ENCODE measurements at regions not wholly inside any gene's neighbourhood (a gene's known extent, or its start where the extent isn't known, plus 50 kb on each side); places are given as distances from the start of the nearest gene placed in this dataset.
"Not testable (repeated sequence)": the region's sequence is repeated elsewhere in the genome, so short reads cannot be mapped to it uniquely, and the experiment has no call there.

DNA sequence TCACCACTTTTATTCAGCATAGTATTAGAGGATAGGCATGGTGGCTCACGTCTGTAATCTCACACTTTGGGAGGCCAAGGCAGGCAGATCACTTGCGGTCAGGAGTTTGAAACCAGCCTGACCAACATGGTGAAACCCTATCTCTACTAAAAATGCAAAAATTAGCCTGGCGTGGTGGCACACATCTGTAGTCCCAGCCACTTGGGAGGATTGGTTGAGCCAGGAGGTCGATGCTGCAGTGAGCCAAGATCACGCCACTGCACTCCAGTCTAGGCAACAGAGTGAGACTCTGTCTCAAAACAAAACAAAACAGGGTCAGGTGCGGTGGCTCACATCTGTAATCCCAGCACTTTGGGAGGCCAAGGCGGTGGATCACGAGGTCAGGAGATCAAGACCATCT is 190.3 kb upstream of the SFSWAP start:
- DNase-seq (ENCODE audit: low spot score) = not testable (repeated sequence)

DNA sequence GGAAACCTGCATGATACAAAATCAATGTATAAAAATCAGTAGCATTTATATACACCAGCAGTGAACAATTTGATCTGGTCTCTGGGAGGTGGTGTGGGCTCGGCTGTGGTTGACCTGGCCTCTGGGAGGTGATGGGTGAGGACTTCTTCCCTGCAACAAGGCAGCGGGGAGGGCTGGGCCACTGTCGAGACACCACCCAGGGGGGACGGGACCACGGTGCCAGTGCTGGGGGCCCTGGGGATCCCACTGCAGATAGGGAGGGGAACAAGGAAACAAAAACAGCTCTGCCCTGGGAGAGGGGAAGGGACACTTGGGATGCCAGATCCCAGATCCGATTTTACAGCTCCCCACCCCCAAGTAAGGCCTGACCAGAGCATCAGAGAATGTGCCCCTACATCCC is 189.6 kb upstream of the SFSWAP start:
- no peak for DNase-seq (ENCODE audit: low spot score)

DNA sequence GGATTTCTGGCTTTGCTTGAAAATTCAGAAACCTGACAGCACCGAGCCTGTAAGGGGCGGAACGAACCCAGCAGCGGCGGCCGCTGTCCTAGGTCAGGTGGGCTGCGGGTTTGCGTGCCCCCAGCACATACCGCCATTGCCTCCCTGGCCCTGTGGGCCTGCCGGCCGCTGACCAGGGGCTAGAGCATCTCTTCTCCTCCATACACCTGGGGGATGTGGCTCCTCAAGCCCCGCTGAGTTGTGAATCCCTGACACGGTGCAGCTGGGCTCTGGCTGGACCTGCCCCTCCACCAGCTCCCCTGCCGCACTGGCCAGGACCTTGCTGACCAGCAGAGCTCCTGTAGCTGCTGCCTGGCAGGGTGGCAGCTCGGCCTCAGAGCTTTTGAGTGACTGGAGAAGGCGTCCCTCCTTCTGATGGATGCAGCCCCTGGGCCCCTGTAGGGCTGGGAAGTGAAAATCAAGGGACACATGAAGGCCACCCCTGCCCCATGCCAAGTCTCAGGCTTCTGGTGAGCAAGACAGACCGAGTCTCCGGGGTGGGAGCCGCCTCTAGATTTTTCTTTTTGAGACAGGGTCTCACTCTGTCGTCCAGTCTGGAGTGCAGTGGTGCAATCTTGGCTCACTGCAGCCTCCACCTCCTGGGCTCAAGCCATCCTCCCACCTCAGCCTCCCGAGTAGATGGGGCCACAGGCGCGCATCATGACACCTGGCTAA is 184.9 kb upstream of the SFSWAP start:
- no peak for DNase-seq (ENCODE audit: low spot score)

DNA sequence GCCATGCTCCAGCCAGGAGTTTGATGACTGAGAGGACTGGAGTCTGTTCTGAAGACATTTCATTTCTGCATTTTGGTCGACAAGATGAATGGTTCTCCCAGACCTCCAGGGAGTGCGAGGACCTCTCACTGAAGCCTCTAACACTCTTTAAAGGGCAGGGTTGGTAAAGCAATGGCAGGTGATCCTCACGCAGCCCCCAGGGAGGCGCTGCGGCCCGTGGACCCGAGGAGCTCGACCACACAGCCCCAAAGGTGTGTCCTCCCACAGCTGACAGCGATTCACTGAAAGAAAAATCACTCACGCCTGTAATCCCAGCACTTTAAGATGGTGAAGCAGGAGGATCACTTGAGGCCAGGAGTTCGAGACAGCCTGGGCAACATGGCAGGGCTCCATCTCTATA is 183.8 kb upstream of the SFSWAP start:
- no peak for DNase-seq (ENCODE audit: low spot score)

DNA sequence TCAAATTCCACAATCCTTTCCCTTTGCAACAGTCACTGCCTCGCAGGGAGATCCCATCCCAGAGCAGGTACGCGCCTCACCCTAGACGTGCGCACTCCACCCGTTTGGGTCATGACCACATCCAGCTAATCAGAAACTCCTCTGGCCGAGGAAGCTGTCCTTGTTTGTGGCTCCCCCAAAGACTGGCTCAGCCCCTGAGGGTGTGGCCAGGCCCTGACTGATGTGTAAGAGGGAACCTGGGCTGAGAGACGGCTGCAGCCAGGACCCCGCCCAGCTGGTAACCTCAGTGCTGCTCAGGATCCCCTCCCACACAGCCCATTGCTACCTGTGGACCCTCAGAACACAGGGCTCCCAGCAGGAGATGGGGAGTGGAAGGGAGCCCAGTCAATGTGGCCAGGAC is 183.2 kb upstream of the SFSWAP start:
- no peak for DNase-seq (ENCODE audit: low spot score)

DNA sequence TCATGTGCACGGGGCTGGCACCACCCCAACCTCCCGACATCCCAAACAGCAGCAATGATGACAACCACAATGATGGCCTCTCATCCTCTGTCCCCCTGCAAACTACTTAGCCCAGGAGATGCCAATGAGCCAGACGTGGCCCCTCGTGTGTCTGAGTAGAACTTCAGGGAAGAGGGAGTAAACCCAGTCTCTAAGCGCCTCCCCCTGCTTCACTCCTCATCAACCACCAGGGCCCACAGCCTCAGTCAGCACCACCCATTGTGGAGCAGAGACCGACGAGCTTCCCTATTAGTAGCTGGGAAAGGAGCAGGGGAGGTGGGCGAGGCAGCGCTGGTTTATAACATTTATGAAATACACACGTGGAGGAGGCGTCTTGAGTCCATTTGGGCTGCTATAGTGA is 182.7 kb upstream of the SFSWAP start:
- DNase-seq (ENCODE audit: low spot score) = no peak

DNA sequence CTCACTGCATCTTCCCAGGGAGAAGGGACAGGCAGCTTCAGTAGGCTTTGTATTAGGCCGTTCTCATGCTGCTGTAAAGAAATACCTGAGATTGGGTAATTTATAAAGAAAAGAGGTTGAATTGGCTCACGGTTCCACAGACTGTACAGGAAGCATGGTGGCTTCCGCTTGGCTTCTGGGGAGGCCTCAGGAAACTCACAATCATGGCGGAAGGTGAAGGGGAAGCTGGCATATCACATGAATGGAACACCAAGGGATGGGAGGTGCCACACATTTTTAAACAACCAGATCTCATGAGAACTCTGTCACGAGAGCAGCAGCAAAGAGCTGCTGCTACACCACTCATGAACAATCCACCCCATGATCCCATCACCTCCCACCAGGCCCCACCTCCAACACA is 182.2 kb upstream of the SFSWAP start:
- no peak for DNase-seq (ENCODE audit: low spot score)

DNA sequence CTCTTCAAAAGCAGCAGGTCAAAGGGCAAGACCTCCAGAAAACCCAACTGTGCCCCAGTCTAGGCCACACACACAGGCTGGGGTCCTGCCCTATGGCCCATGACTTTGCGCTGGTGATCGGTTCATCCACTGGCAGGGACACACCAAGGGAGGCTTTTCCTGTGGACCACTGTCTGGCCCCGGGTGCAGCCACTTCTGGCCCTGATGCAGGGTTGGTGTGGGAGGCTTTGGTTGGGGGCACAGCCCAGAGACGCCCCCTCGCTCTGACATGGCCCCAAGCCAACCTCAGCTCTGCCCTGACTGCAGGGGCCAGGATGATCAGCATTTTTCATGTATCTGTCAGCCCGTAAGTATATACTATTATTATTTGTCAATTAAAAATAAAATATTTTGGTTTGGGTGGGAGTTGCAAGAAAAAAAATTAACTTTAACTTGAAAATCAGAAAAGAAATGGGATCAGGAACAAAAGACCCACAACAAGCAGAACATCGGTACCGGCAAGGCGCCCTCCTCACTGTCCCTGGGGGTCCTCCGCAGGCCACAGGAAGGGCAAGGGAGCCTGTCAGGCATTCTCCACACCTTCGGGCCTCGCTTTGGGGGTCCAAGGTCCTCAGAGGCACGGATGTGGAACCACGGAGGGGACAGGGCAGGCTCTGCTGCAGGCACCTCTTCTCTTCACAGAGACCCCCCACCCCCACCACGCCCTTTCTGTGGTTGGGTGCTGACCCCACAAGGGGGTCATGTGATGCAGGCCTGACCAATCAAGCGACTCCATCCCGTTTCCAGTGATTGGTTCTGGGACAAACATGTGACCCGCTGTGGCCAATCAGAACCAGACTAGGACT is 181.5 kb upstream of the SFSWAP start:
- DNase-seq (ENCODE audit: low spot score) = no peak

DNA sequence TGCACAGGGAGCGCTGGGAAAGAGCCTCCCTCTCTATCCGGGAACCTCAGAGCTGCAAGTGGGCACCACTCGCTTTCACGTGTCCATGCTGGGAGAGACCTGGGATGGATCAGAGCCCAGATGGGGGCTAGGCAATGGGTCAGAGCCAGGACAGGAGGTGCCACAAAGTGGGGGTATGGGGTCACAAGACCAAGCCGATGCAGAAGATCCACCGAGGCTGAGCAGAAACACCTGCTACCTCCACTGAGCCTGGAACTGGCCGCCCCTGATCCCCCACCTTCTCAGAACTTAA is 180.9 kb upstream of the SFSWAP start:
- no peak for DNase-seq (ENCODE audit: low spot score)

DNA sequence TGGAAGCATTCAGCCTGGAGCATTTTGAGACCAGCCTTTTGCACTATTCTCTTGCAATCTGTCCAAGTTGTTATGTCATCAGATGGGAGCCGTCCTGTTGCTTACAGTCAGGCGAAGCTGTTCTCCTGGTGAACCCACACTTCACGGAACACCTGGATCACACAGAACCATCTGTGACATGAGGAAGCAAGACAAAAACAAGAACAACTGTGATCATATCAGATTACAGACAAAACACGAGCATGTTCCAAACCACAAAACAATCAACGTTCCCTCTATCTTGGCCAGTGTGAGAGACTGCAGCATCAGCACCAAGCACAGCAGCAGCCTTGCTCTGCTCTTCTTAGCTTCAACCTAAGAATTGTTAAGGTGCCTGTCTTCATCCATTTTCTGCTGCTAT is 180.5 kb upstream of the SFSWAP start:
- DNase-seq (ENCODE audit: low spot score) = no peak

DNA sequence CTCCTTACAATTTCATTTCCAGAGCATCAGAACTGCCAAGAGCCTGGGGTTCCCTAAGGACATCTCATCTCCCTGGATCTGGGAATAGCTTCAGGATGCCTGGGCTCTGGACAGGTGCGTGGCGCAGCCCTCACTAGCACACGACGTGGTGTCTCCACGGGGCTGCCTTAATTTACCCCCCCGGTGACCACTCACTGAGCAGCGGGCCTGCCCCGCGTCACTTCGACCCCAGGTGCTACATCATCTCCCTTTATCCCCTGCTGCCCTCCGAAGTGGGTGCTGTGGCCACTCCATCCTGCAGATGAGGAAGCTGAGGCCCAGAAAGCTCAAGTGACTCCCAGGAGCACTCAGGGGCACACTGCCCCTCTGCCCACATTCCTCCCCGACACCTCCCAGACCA is 177.8 kb upstream of the SFSWAP start:
- DNase-seq (ENCODE audit: low spot score) = no peak

DNA sequence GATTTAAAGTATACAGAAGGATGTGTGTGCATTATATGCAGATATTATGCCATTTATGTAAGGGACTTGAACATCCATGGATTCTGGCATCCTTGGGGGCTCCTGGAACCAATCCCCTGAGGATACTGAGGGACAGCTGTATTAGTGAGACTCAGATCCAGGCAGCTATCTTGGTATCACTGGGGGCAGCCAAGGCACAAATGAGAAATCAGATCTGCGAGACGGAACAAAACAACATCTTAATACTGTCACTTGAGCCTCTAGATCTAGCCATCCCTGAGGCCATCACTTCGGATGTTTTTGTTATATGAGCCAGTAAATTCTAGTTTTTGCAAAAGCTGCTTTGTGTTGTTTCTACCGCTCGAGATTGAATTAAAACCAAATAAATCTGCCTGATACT is 175.1 kb upstream of the SFSWAP start:
- no peak for DNase-seq (ENCODE audit: low spot score)

DNA sequence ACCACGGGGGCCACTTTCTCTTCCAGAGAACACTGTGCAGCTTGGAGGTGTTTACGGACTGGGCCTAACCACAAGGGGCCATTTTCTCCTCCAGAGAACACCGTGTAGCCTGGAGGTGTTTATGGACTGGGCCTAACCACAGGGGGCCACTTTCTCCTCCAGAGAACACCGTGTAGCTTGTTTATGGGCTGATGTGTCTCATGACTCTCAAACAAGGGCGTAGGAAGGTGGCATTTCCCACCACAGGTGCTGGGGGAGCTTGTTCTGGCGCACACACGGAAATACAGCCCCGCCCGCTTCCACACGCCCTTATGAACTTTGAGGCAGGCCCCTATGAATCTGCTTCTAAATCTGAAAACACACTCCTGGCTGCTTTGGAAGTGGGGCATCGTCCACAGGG is 174.6 kb upstream of the SFSWAP start:
- no peak for DNase-seq (ENCODE audit: low spot score)

DNA sequence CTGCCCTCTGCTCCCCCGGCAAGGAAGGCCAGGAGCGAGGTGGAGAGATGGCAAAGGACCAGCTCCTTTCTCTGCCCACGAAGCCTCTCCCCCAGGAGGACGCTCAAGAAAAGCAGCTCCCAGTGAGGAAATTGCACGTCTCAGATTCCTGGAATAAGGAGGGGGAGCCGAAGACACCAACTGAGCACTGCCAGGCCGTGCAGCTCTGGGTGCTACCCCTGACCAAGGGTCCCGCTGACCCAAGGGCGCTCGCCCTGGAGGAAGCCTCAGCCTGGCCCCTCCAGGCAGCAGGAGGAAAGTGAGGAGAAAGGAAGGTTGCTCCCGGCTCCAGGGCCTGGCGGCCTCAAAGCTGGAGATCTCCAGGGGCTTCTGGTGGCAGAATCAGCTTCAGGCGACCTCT is 174.1 kb upstream of the SFSWAP start:
- DNase-seq (ENCODE audit: low spot score) = no peak

DNA sequence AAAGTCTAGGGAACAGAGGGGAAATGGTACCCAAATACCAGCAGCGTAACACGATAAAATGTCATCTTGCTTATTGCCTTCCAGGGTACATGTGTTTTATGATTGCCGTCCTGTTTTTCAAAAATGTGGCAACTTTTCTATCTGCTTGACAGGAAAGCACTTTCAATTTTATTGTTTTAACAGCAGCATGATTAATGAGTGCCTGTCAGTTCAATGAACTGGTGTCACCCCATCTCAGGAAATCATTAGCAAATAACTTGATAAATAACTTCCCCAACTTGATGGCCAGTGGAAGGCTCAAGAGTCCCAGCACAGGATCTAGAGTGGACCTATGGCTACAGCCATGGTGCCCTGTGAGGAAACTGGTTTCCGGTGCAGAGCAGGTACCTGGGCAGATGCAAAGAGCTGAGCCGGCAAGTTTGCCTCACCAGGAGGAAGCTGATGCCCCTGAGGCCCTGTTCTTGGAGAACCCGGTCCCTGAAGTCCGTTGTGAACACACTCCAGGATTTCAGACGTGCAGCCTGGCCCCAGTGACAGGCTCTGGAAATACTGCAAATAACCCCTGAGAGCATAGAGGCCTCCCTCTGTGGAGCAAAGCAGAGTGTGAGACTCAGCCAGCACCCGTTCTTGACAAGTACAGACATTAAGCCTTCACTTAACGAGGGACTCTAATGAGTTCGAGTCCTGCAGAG is 173.5 kb upstream of the SFSWAP start:
- DNase-seq (ENCODE audit: low spot score) = no peak

DNA sequence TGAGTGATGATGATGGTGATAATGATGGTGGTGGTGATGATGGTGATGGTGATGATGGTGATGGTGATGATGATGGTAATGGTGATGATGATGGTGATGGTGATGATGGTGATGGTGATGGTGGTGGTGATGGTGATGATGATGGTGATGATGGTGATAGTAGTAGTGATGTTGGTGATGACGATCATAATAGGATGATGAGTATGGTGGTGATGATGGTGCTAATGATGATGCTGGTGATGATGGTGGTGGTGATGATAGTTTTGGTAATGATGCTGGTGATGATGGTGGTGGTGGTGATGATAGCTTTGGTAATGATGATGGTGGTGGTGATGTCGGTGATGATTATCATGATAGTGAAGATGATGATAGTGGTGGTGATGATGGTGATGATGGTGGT is 171.5 kb upstream of the SFSWAP start:
- DNase-seq (ENCODE audit: low spot score) = no peak

DNA sequence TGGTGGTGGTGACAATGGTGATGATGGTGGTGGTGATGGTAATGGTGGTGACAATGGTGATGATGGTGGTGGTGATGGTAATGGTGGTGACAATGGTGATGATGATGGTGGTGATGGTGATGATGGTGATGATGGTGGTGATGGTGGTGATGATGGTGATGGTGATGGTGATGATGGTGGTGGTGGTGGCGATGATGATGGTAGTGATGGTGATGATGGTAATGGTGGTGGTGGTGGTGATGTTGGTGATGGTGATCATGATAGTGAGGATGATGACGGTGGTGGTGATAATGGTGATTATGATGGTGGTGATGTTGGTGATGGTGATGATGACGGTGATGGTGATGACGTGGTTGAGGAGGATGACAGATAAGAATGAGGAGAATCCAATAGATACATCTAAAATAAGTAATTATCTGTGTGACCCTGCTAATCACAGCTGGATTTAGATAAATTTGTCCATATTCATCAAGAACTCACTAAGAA is 170.7 kb upstream of the SFSWAP start:
- no peak for DNase-seq (ENCODE audit: low spot score)

DNA sequence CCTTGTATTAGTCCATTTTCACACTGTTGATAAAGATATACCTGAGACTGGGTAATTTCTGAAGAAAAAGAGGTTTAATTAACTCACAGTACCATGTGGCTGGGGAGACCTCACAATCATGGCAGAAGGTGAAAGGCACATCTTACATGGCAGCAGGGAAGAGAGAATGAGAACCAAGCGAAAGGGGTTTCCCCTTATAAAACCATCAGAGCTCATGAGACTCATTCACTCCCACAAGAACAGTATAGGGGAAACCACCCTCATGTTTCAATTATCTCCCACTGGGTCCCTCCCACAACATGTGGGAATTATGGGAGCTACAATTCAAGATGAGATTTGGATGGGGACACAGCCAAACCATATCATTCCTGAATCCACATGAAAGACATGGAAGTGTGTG is 169.4 kb upstream of the SFSWAP start:
- DNase-seq (ENCODE audit: low spot score) = not testable (repeated sequence)

DNA sequence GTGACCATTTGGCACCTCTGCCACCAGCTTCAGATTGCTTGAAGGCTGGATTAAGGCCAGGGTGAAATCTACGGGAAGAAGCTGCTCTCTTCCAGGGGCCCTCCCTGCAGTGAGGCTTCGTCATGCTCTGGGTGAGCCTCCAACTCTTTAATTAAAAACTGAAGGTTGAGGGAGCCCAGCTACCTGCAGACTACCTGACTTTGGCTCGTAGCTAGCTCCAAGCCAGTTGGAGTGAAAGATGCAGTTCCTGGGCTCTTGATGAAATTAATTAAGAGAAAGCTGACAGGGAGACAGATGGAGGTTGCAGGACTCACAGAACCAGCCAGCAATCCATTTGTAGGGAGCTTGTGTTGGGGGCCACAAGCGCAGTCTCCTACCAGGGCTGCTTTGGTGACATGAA is 168.5 kb upstream of the SFSWAP start:
- no peak for DNase-seq (ENCODE audit: low spot score)

DNA sequence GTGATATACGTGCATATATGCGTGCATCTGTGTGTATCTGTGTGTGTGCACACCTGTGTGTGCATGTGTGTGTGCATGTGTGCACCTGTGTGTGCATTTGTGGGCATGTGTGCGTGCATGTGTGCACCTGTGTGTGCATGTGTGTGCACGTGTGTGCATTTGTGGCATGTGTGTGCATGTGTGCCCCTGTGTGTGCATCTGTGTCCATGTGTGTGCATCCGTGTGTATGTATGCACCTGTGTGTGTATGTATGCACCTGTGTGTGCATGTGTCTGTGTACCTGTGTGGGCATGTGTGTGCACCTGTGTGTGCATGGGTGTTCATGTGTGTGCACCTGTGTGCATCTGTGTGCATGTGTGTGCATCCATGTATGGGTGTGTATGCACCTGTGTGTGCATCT is 167.8 kb upstream of the SFSWAP start:
- DNase-seq (ENCODE audit: low spot score) = no peak

DNA sequence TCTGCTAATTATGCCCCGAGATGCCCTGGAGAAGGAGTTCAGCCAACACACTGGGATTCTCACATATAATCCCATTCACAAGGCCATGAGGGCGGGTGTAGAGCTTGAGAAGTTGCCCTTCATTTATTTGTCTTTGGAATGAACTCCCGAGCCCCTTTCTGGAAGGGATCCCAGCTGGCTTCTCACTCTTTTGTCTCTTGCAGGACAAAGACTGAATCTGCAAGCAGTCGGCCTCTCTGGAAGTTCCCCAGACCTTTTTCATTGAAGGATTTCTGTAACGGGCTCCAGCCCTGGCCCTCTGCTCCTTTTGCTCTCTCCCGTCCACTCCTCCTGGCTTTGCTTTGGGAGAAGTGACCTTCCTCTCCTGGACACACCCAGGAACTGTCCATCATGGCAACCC is 163.3 kb upstream of the SFSWAP start:
- no peak for DNase-seq (ENCODE audit: low spot score)

DNA sequence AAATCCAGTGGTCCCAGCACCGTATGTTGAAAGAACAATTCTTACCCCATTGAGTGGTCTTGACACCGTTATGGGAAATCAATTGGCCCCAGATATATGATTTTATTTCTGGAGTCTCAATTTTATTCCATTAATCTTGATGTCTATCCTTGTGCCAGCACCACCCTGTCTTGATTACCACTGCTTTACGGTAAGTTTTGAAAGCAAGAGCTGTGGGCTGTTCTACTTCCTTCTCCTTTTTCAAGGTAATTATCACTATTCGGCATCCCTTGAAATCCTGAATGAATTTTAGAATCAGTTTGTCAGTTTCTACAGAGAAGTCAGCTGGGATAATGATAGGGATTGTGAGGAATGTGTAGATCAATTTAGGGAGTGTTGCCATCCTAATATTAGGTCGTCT is 160.8 kb upstream of the SFSWAP start:
- no peak for DNase-seq (ENCODE audit: low spot score)

All from HuH-7.5 (cell line).